ENCODE measurements at regions not wholly inside any gene's neighbourhood (a gene's known extent, or its start where the extent isn't known, plus 50 kb on each side); places are given as distances from the start of the nearest gene placed in this dataset.

- no peak for TF ChIP-seq NFIC (IDR thresholded peaks at IDR 0.05)
- no peak for TF ChIP-seq EP300 (IDR thresholded peaks at IDR 0.05; ENCODE audit: borderline replicate concordance)
- TF ChIP-seq REST (IDR thresholded peaks at IDR 0.05; ENCODE audit: low read depth): no peak
- no peak for TF ChIP-seq FOXM1 (IDR thresholded peaks at IDR 0.05; ENCODE audit: borderline replicate concordance, low read depth)
- no peak for TF ChIP-seq MAX (IDR thresholded peaks at IDR 0.05)
- no peak for TF ChIP-seq TEAD4 (IDR thresholded peaks at IDR 0.05)
These were observed 610.4 kb downstream of the BCOR start for GRCh38 chrX:39487166-39487968.

Data from Ishikawa (cell line).